ENCODE measurements at regions not wholly inside any gene's neighbourhood (a gene's known extent, or its start where the extent isn't known, plus 50 kb on each side); places are given as distances from the start of the nearest gene placed in this dataset.

GRCh38 chr1:55474168-55474786 is 259.1 kb upstream of the USP24 start:
- FAIRE-seq = no peak
- in situ Hi-C loops (cut with HindIII; ENCODE audit: extremely low pct_ligation_motif_present, low pct_unique_long_range_greater_than_20kb) (no loop called here), intact Hi-C loops (cut with micrococcal nuclease; ENCODE audit: unreplicated experiment) (no loop called here)
- ChIA-PET POLR2A (no interaction called here), CTCF (ENCODE audit: low intra/inter-chr PET ratio, low total read pairs) (no interaction called here)
- Histone ChIP-seq H3K9me3 (ENCODE audit: low read length) (no peaks in the 10 kb centered on the region), H3K79me2 (ENCODE audit: insufficient read depth, low read length) (no peaks in the 10 kb centered on the region), H2AFZ (ENCODE audit: low read length) (no peak overlapping the region), H3K4me3 (replicated peaks in 1 of 3; ENCODE audit: insufficient read depth in 1 of 3, low read depth in 2 of 3, low read length in 3 of 3) (no peak overlapping the region), H3K27ac (ENCODE audit: extremely low read length, insufficient read depth, low read length) (no peak overlapping the region), H3K4me2 (ENCODE audit: low read depth, low read length) (no peak overlapping the region), H3K27me3 (ENCODE audit: control insufficient read depth in 1 of 2, insufficient read depth in 2 of 2, low read length in 2 of 2) (no peaks in the 10 kb centered on the region), H3K9ac (ENCODE audit: insufficient read depth, low read depth, low read length) (no peak overlapping the region), H3K36me3 (replicated peaks in 1 of 2; ENCODE audit: control insufficient read depth in 1 of 2, insufficient read depth in 2 of 2, low read length in 2 of 2) (no peaks in the 10 kb centered on the region), H3K4me1 (ENCODE audit: insufficient read depth, low read length) (peaks cover 28% of the 10 kb centered on the region), H4K20me1 (ENCODE audit: insufficient read depth, low read length) (no peaks in the 10 kb centered on the region)
- ATAC-seq = no peak
- BruUV-seq (replicated peaks) = no TSS peak
- TF ChIP-seq, protein P1, sequence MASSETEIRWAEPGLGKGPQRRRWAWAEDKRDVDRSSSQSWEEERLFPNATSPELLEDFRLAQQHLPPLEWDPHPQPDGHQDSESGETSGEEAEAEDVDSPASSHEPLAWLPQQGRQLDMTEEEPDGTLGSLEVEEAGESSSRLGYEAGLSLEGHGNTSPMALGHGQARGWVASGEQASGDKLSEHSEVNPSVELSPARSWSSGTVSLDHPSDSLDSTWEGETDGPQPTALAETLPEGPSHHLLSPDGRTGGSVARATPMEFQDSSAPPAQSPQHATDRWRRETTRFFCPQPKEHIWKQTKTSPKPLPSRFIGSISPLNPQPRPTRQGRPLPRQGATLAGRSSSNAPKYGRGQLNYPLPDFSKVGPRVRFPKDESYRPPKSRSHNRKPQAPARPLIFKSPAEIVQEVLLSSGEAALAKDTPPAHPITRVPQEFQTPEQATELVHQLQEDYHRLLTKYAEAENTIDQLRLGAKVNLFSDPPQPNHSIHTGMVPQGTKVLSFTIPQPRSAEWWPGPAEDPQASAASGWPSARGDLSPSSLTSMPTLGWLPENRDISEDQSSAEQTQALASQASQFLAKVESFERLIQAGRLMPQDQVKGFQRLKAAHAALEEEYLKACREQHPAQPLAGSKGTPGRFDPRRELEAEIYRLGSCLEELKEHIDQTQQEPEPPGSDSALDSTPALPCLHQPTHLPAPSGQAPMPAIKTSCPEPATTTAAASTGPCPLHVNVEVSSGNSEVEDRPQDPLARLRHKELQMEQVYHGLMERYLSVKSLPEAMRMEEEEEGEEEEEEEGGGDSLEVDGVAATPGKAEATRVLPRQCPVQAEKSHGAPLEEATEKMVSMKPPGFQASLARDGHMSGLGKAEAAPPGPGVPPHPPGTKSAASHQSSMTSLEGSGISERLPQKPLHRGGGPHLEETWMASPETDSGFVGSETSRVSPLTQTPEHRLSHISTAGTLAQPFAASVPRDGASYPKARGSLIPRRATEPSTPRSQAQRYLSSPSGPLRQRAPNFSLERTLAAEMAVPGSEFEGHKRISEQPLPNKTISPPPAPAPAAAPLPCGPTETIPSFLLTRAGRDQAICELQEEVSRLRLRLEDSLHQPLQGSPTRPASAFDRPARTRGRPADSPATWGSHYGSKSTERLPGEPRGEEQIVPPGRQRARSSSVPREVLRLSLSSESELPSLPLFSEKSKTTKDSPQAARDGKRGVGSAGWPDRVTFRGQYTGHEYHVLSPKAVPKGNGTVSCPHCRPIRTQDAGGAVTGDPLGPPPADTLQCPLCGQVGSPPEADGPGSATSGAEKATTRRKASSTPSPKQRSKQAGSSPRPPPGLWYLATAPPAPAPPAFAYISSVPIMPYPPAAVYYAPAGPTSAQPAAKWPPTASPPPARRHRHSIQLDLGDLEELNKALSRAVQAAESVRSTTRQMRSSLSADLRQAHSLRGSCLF (CRISPR knock-in tag; IDR thresholded peaks at IDR 0.05; ENCODE audit: borderline replicate concordance) = no peak
- TF ChIP-seq JARID2 (CRISPR knock-in tag; IDR thresholded peaks at IDR 0.05; ENCODE audit: insufficient replicate concordance) (no peak), HMG20B (CRISPR knock-in tag; conservative IDR thresholded peaks at IDR 0.05) (no peak), ZNF282 (IDR thresholded peaks at IDR 0.05; ENCODE audit: partially characterized antibody) (no peak), PAX8 (CRISPR knock-in tag; IDR thresholded peaks at IDR 0.05; ENCODE audit: borderline replicate concordance) (no peak), ZNF383 (CRISPR knock-in tag; IDR thresholded peaks at IDR 0.05; ENCODE audit: borderline replicate concordance) (no peak), GATAD2A (CRISPR knock-in tag; IDR thresholded peaks at IDR 0.05) (no peak)
- 0% methylated on average over 1 of the region's 1 CpG for WGBS (ENCODE audit: low lambda C conversion rate)
- DNase-seq (ENCODE audit: low spot score) = no peak
